Liver (tissue), 8 donors: ENCODE measurements at regions not wholly inside any gene's neighbourhood (a gene's known extent, or its start where the extent isn't known, plus 50 kb on each side); places are given as distances from the start of the nearest gene placed in this dataset.

Experiments used
- DNase-seq: peaks from one replicate; pipeline ENCODE4 v3.0.0-alpha.2; 2017; ENCODE audit warnings: low spot score
- H3K27ac ChIP-seq, 2 donors: one replicate each; pipeline ENCODE4 v1.7.0; 2013; ENCODE audit warnings: inconsistent platforms in 2 of 2, low read length in 2 of 2, control low read depth in 1 of 2, low read depth in 1 of 2, mild to moderate bottlenecking in 1 of 2
- H3K27me3 ChIP-seq, 4 donors: one replicate each; pipeline versions ENCODE4 v1.6.1 to v1.7.0; 2013; ENCODE audit warnings: low read length in 3 of 4, inconsistent platforms in 1 of 4, mild to moderate bottlenecking in 1 of 4, moderate library complexity in 1 of 4; ENCODE audit not compliant: control insufficient read depth in 4 of 4, insufficient read depth in 4 of 4
- H3K36me3 ChIP-seq, 4 donors: one replicate each; pipeline versions ENCODE4 v1.6.1 to v1.7.0; 2013; ENCODE audit warnings: low read length in 3 of 4, mild to moderate bottlenecking in 3 of 4, low read depth in 1 of 4, moderate library complexity in 1 of 4; ENCODE audit not compliant: control insufficient read depth in 4 of 4, insufficient read depth in 3 of 4
- H3K4me1 ChIP-seq, 4 donors: one replicate each; pipeline versions ENCODE4 v1.6.1 to v1.7.0; 2013; ENCODE audit warnings: low read length in 3 of 4, mild to moderate bottlenecking in 3 of 4, moderate library complexity in 1 of 4; ENCODE audit not compliant: control insufficient read depth in 4 of 4, insufficient read depth in 4 of 4
- H3K4me3 ChIP-seq, 3 donors: one replicate each; pipeline versions ENCODE4 v1.6.1 to v1.7.0; 2013; ENCODE audit warnings: low read length in 3 of 3, control low read depth in 1 of 3, low read depth in 1 of 3, mild to moderate bottlenecking in 1 of 3
- H3K9ac ChIP-seq, 2 donors: one replicate each; pipeline ENCODE4 v1.7.0; 2013; ENCODE audit warnings: low read length in 2 of 2, mild to moderate bottlenecking in 2 of 2, moderate library complexity in 2 of 2, control low read depth in 1 of 2, low read depth in 1 of 2
- H3K9me3 ChIP-seq, 4 donors: one replicate each; pipeline versions ENCODE4 v1.6.1 to v1.7.0; 2013; ENCODE audit warnings: low read length in 3 of 4; ENCODE audit not compliant: control insufficient read depth in 4 of 4
- CTCF ChIP-seq: fragments of 150-350 bp; IDR thresholded peaks from 2 replicates; pipeline ENCODE4 v1.5.1; 2017; ENCODE audit warnings: improper control_type of control experiment, low read depth, low read length; ENCODE audit not compliant: missing input control
- EGR1 ChIP-seq, 2 donors: IDR thresholded peaks; 2 replicates each; pipeline ENCODE4 v1.6.1; 2016 to 2018; ENCODE audit warnings: antibody characterized with exemption in 2 of 2, low read depth in 2 of 2
- FOXA1 ChIP-seq: IDR thresholded peaks from 2 replicates; pipeline ENCODE4 v1.6.1; 2016; ENCODE audit warnings: antibody characterized with exemption
- FOXA2 ChIP-seq: IDR thresholded peaks from 2 replicates; pipeline ENCODE4 v1.6.1; 2016; ENCODE audit warnings: antibody characterized with exemption
- GABPA ChIP-seq, 2 donors: IDR thresholded peaks in 1 of 2; conservative IDR thresholded peaks in 1 of 2; 2 replicates each; pipeline ENCODE4 v1.6.1; 2016; ENCODE audit warnings: antibody characterized with exemption in 2 of 2, mild to moderate bottlenecking in 1 of 2, moderate library complexity in 1 of 2
- HNF4A ChIP-seq, 2 donors: conservative IDR thresholded peaks; 2 replicates each; pipeline ENCODE4 v1.6.1; 2016; ENCODE audit warnings: antibody characterized with exemption in 2 of 2, mild to moderate bottlenecking in 2 of 2
- HNF4G ChIP-seq: IDR thresholded peaks from 2 replicates; pipeline ENCODE4 v1.6.1; 2016; ENCODE audit warnings: antibody characterized with exemption
- JUND ChIP-seq, 2 donors: IDR thresholded peaks; 2 replicates each; pipeline ENCODE4 v1.6.1; 2016; ENCODE audit warnings: antibody characterized with exemption in 2 of 2
- MAX ChIP-seq: IDR thresholded peaks from 2 replicates; pipeline ENCODE4 v1.6.1; 2016; ENCODE audit warnings: antibody characterized with exemption
- NR2F2 ChIP-seq: IDR thresholded peaks from 2 replicates; pipeline ENCODE4 v1.6.1; 2016; ENCODE audit warnings: antibody characterized with exemption
- RAD21 ChIP-seq, 2 donors: IDR thresholded peaks; 2 replicates each; pipeline ENCODE4 v1.6.1; 2016; ENCODE audit warnings: antibody characterized with exemption in 2 of 2, mild to moderate bottlenecking in 2 of 2
- RXRA ChIP-seq, 2 donors: IDR thresholded peaks; 2 replicates each; pipeline ENCODE4 v1.6.1; 2017 to 2018; ENCODE audit warnings: antibody characterized with exemption in 2 of 2, mild to moderate bottlenecking in 1 of 2
- SP1 ChIP-seq: IDR thresholded peaks from 2 replicates; pipeline ENCODE4 v1.6.1; 2018; ENCODE audit warnings: antibody characterized with exemption, mild to moderate bottlenecking
- TAF1 ChIP-seq: conservative IDR thresholded peaks from 2 replicates; pipeline ENCODE4 v1.6.1; 2016; ENCODE audit warnings: antibody characterized with exemption, mild to moderate bottlenecking
- YY1 ChIP-seq: IDR thresholded peaks from 2 replicates; pipeline ENCODE4 v1.6.1; 2016; ENCODE audit warnings: antibody characterized with exemption, mild to moderate bottlenecking
- WGBS: extraction: QIAGEN DNeasy Blood & Tissue Kit; methylation state at CpG from one replicate; pipeline ENCODE4 v1.1.7; 2013; 5-methylcytosine and 5-hydroxymethylcytosine counted together
- TF ChIP-seq, protein P1 (sequence below): IDR thresholded peaks from 2 replicates; pipeline ENCODE4 v1.6.1; 2016; ENCODE audit warnings: antibody characterized with exemption, mild to moderate bottlenecking
- TF ChIP-seq, protein P2 (sequence below): IDR thresholded peaks from 2 replicates; pipeline ENCODE4 v1.6.1; 2016; ENCODE audit warnings: antibody characterized with exemption
- TF ChIP-seq, protein P3 (sequence below): IDR thresholded peaks from 2 replicates; pipeline ENCODE4 v1.6.1; 2016; ENCODE audit warnings: antibody characterized with exemption
- donor health status: healthy.
- donor health status: healthy.
- donor health status: healthy.
- donor health status: healthy.
- donor health status: healthy.

DNA sequence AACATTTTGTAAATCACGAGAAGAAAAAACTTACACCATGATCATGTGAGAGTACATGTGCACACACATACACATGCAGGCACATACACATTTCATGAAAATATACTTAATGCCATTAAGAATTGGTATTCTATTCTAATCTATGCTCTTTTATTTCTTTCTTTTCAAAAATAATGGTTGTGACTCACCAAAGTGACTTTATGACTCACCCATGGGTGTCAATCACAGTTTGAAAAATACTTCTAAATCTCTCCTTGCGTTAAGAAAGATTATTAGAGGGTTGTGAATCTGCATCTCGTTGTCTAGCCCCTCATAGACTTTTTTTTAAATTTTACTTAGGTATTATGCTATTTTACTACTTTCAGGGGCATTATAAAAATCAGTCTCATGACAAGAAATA lies 254.2 kb downstream of the TUSC7 start:
- Histone ChIP-seq H3K9ac (no peak overlapping the region), H3K4me3 (no peak overlapping the region), H3K9me3 (no peaks in the 10 kb centered on the region), H3K36me3 (no peaks in the 10 kb centered on the region), H3K4me1 (no peaks in the 10 kb centered on the region), H3K27me3 (peaks cover 0 to 5% (median 0%) of the 10 kb centered on the region in 4 donors), H3K27ac (no peak overlapping the region)
- no peak for DNase-seq
- 56% methylated on average over 3 of the region's 3 CpGs for WGBS
- no peak for TF ChIP-seq FOXA2
- no peak for TF ChIP-seq TAF1
- no peak for TF ChIP-seq JUND (IDR thresholded peaks at IDR 0.05)
- TF ChIP-seq, protein P1, sequence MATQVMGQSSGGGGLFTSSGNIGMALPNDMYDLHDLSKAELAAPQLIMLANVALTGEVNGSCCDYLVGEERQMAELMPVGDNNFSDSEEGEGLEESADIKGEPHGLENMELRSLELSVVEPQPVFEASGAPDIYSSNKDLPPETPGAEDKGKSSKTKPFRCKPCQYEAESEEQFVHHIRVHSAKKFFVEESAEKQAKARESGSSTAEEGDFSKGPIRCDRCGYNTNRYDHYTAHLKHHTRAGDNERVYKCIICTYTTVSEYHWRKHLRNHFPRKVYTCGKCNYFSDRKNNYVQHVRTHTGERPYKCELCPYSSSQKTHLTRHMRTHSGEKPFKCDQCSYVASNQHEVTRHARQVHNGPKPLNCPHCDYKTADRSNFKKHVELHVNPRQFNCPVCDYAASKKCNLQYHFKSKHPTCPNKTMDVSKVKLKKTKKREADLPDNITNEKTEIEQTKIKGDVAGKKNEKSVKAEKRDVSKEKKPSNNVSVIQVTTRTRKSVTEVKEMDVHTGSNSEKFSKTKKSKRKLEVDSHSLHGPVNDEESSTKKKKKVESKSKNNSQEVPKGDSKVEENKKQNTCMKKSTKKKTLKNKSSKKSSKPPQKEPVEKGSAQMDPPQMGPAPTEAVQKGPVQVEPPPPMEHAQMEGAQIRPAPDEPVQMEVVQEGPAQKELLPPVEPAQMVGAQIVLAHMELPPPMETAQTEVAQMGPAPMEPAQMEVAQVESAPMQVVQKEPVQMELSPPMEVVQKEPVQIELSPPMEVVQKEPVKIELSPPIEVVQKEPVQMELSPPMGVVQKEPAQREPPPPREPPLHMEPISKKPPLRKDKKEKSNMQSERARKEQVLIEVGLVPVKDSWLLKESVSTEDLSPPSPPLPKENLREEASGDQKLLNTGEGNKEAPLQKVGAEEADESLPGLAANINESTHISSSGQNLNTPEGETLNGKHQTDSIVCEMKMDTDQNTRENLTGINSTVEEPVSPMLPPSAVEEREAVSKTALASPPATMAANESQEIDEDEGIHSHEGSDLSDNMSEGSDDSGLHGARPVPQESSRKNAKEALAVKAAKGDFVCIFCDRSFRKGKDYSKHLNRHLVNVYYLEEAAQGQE = no peak
- no peak for TF ChIP-seq FOXA1
- TF ChIP-seq HNF4A (conservative IDR thresholded peaks at IDR 0.05) = no peak
- TF ChIP-seq YY1 = no peak
- TF ChIP-seq, protein P2, sequence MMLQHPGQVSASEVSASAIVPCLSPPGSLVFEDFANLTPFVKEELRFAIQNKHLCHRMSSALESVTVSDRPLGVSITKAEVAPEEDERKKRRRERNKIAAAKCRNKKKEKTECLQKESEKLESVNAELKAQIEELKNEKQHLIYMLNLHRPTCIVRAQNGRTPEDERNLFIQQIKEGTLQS = no peak
- no peak for TF ChIP-seq RXRA (IDR thresholded peaks at IDR 0.05)
- TF ChIP-seq EGR1 (IDR thresholded peaks at IDR 0.05; ENCODE audit: low read depth in 2 of 2) = no peak
- TF ChIP-seq, protein P3, sequence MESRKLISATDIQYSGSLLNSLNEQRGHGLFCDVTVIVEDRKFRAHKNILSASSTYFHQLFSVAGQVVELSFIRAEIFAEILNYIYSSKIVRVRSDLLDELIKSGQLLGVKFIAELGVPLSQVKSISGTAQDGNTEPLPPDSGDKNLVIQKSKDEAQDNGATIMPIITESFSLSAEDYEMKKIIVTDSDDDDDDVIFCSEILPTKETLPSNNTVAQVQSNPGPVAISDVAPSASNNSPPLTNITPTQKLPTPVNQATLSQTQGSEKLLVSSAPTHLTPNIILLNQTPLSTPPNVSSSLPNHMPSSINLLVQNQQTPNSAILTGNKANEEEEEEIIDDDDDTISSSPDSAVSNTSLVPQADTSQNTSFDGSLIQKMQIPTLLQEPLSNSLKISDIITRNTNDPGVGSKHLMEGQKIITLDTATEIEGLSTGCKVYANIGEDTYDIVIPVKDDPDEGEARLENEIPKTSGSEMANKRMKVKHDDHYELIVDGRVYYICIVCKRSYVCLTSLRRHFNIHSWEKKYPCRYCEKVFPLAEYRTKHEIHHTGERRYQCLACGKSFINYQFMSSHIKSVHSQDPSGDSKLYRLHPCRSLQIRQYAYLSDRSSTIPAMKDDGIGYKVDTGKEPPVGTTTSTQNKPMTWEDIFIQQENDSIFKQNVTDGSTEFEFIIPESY = no peak
- TF ChIP-seq RAD21 (IDR thresholded peaks at IDR 0.05) = no peak
- TF ChIP-seq HNF4G = no peak
- TF ChIP-seq MAX = no peak

DNA sequence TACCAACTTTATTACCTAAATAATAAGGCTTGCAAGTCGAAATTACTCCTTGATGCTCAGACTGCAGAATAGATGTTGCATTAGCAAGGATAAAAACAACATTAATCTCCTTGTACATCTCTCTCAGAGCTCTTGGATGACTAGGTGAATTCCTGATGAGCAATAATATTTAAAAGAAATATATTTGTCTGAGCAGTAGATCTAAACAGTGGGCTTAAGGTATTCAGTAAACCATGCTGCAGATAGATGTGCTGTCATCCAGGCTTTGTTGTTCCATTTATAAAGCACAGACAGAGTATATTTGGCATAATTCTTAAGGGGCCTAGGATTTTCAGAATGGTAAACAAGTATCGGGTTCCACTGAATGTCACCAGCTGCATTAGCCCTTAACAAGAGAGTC lies 257.1 kb downstream of the TUSC7 start:
- Histone ChIP-seq H3K27ac (no peak overlapping the region), H3K9me3 (no peaks in the 10 kb centered on the region), H3K4me1 (no peaks in the 10 kb centered on the region), H3K4me3 (no peak overlapping the region), H3K36me3 (no peaks in the 10 kb centered on the region), H3K27me3 (peaks cover 0 to 5% (median 0%) of the 10 kb centered on the region in 4 donors), H3K9ac (no peak overlapping the region)
- 58% methylated on average over 2 of the region's 2 CpGs for WGBS
- DNase-seq = no peak
- TF ChIP-seq, protein P1 = no peak
- TF ChIP-seq GABPA (IDR thresholded peaks at IDR 0.05 in 1 of 2, conservative IDR thresholded peaks at IDR 0.05 in 1 of 2) (no peak), CTCF (no peak), FOXA2 (no peak), TAF1 (no peak), RXRA (IDR thresholded peaks at IDR 0.05) (no peak), FOXA1 (no peak), HNF4A (conservative IDR thresholded peaks at IDR 0.05) (no peak), HNF4G (no peak), RAD21 (IDR thresholded peaks at IDR 0.05) (no peak), JUND (IDR thresholded peaks at IDR 0.05) (no peak), YY1 (no peak), NR2F2 (no peak), SP1 (no peak)
- TF ChIP-seq, protein P2 = no peak
- TF ChIP-seq, protein P3 = no peak
